K562 (cell line): ENCODE measurements at regions not wholly inside any gene's neighbourhood (a gene's known extent, or its start where the extent isn't known, plus 50 kb on each side); places are given as distances from the start of the nearest gene placed in this dataset.

ENCODE experiments used
- EGR1 ChIP-seq: fragments of 450-650 bp; conservative IDR thresholded peaks from 2 replicates; pipeline ENCODE4 v1.6.1; 2017; ENCODE audit warnings: mild to moderate bottlenecking
- TAF1 ChIP-seq: IDR thresholded peaks from 2 replicates; pipeline ENCODE4 v1.6.1; 2011; ENCODE audit warnings: mild to moderate bottlenecking, low read length, moderate library complexity; ENCODE audit not compliant: insufficient read depth, control insufficient read depth, severe bottlenecking; ENCODE audit errors: extremely low read depth
- TF ChIP-seq, protein P1 (sequence below), 3 experiments: IDR thresholded peaks in 2 of 3; conservative IDR thresholded peaks in 1 of 3; 2 replicates each; pipeline ENCODE4 v1.5.1; 2011 to 2012; ENCODE audit warnings: low read length in 3 of 3, mild to moderate bottlenecking in 3 of 3, control low read depth in 2 of 3, improper control_type of control experiment in 1 of 3, inconsistent platforms in 1 of 3, low read depth in 1 of 3, mixed read lengths in 1 of 3, moderate library complexity in 1 of 3; ENCODE audit not compliant: insufficient read depth in 2 of 3

DNA sequence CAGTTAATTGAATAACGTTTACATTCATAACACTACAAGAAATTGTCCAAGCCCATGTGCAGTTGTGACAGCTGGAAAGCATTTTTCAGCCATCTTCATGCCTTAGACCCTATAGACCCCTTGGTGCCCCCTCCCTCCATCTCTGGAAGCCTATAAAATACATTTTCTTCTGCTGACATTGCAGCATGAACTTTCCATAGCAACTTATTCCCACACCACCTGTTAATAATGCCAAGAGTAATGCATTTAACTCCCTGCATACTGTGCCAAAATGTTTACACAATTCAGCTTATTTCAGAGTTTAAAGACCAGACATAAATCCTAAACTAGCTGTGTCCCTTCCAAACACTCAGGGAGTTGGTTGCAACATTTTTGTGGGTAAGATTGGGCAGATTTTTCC is 143.0 kb upstream of the ARHGAP20 start:
- TF ChIP-seq TAF1, result no peak
- TF ChIP-seq, protein P1, sequence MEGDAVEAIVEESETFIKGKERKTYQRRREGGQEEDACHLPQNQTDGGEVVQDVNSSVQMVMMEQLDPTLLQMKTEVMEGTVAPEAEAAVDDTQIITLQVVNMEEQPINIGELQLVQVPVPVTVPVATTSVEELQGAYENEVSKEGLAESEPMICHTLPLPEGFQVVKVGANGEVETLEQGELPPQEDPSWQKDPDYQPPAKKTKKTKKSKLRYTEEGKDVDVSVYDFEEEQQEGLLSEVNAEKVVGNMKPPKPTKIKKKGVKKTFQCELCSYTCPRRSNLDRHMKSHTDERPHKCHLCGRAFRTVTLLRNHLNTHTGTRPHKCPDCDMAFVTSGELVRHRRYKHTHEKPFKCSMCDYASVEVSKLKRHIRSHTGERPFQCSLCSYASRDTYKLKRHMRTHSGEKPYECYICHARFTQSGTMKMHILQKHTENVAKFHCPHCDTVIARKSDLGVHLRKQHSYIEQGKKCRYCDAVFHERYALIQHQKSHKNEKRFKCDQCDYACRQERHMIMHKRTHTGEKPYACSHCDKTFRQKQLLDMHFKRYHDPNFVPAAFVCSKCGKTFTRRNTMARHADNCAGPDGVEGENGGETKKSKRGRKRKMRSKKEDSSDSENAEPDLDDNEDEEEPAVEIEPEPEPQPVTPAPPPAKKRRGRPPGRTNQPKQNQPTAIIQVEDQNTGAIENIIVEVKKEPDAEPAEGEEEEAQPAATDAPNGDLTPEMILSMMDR (IDR thresholded peaks at IDR 0.05 in 2 of 3, conservative IDR thresholded peaks at IDR 0.05 in 1 of 3; ENCODE audit: insufficient read depth in 2 of 3, low read depth in 1 of 3, low read length in 3 of 3), result no peak
- TF ChIP-seq EGR1, result no peak
